Right lobe of liver (tissue), 4 donors: ENCODE measurements at regions not wholly inside any gene's neighbourhood (a gene's known extent, or its start where the extent isn't known, plus 50 kb on each side); places are given as distances from the start of the nearest gene placed in this dataset.

Experiments used
- POLR2A ChIP-seq: fragments of 450-650 bp; IDR thresholded peaks from one replicate; pipeline ENCODE4 v1.6.1; 2017; ENCODE audit warnings: antibody characterized with exemption, mild to moderate bottlenecking
- TF ChIP-seq, protein P1 (sequence below), 4 donors: fragments of 200-600 bp in 3 of 4; fragments of 450-650 bp in 1 of 4; IDR thresholded peaks; one replicate each; pipeline versions ENCODE4 v1.5.1 to v1.8.0; 2016 to 2022; ENCODE audit warnings: antibody characterized with exemption in 4 of 4, mild to moderate bottlenecking in 2 of 4
- donor health status: DM: no; HTN: no; CAD: no.
- donor health status: DM: no; HTN: no; CAD: no.
- donor health status: DM: no; HTN: yes; CAD: no.

DNA sequence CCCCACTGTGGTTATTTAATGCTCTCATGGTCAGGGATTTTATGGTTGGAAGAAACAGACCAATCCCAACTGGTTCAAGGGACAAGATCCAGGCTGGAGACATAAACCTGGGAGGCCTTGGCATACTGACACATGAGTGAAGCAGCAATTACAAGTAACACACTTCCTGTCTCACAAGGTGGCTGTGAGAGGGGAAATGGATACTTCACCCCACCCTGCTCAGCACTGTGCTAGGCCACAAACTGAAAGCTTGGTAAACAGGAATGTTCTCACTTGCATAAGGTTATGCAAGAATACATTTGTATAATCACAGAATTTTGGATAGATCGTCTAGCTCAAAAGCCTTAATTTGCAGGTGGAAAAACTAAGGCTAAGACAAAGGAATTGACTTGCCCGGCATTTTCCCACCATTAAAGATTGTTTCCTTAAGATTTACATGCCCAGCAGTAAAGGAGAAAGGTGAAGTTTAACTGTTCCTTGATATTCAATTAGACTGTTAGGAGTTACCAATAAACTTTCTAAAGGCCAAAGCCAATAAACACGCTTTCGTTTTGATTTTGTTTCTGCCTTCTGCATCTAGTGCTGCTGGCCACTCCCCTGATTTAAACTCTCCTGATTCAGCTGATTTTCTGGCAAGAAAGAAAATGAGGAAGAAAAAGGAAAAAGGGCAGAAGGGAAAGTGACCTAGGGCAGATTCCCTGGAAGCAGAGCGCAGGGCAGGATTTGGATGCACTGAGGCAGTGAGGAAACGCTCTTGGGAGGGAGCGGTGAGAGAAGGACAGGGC is 215.6 kb upstream of the CDH5 start:
- TF ChIP-seq, protein P1, sequence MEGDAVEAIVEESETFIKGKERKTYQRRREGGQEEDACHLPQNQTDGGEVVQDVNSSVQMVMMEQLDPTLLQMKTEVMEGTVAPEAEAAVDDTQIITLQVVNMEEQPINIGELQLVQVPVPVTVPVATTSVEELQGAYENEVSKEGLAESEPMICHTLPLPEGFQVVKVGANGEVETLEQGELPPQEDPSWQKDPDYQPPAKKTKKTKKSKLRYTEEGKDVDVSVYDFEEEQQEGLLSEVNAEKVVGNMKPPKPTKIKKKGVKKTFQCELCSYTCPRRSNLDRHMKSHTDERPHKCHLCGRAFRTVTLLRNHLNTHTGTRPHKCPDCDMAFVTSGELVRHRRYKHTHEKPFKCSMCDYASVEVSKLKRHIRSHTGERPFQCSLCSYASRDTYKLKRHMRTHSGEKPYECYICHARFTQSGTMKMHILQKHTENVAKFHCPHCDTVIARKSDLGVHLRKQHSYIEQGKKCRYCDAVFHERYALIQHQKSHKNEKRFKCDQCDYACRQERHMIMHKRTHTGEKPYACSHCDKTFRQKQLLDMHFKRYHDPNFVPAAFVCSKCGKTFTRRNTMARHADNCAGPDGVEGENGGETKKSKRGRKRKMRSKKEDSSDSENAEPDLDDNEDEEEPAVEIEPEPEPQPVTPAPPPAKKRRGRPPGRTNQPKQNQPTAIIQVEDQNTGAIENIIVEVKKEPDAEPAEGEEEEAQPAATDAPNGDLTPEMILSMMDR (IDR thresholded peaks at IDR 0.05), result no peak
- TF ChIP-seq POLR2A, result no peak
